Peyer's patch (tissue), 4 donors: ENCODE measurements at regions not wholly inside any gene's neighbourhood (a gene's known extent, or its start where the extent isn't known, plus 50 kb on each side); places are given as distances from the start of the nearest gene placed in this dataset.

ENCODE experiments used
- CTCF ChIP-seq, 6 experiments: fragments of 450-650 bp in 4 of 6; fragments of 200-600 bp in 2 of 6; sonication (generic) in 1 of 6; IDR thresholded peaks; one replicate each; pipeline ENCODE4 v1.5.1; 2017 to 2019; ENCODE audit warnings: antibody characterized with exemption in 6 of 6, mild to moderate bottlenecking in 3 of 6, moderate library complexity in 1 of 6
- POLR2A ChIP-seq, 2 donors: fragments of 450-650 bp; IDR thresholded peaks; one replicate each; pipeline ENCODE4 v1.5.1; 2017; ENCODE audit warnings: antibody characterized with exemption in 2 of 2, mild to moderate bottlenecking in 2 of 2, moderate library complexity in 2 of 2

GRCh38 chr1:219352961-219353651, 179.4 kb downstream of the LYPLAL1 start:
- no peak for TF ChIP-seq CTCF (IDR thresholded peaks at IDR 0.05)
- no peak for TF ChIP-seq POLR2A (IDR thresholded peaks at IDR 0.05)
